ENCODE measurements at regions not wholly inside any gene's neighbourhood (a gene's known extent, or its start where the extent isn't known, plus 50 kb on each side); places are given as distances from the start of the nearest gene placed in this dataset.

DNA sequence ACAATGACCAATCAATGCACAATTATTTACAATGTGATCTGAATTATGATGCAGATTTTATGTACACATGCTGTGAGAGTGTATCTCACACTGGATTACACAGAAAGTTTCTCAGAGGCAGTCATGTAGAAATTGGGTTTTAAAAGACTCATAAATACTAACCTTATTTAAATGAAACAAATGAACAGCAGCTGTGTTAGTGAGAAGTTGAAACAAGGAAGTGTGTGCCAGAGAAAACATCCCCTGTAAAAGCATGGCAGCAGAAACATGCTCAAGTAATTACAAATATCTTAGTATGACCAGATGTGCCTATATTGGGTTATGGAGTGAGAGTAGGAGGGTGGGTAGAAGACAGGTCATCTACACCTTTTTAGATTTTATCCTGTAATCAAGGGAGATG is 723.7 kb downstream of the C12orf50 start:
- no peak for DNase-seq
- Mint-ChIP-seq H3K4me3 (no peak overlapping the region), H3K9me3 (peaks cover 0 to 7% of the 10 kb centered on the region in 2 donors), H3K4me1 (no peaks in the 10 kb centered on the region), H3K27ac (no peak overlapping the region), H3K27me3 (no peaks in the 10 kb centered on the region)
- ATAC-seq = no peak

DNA sequence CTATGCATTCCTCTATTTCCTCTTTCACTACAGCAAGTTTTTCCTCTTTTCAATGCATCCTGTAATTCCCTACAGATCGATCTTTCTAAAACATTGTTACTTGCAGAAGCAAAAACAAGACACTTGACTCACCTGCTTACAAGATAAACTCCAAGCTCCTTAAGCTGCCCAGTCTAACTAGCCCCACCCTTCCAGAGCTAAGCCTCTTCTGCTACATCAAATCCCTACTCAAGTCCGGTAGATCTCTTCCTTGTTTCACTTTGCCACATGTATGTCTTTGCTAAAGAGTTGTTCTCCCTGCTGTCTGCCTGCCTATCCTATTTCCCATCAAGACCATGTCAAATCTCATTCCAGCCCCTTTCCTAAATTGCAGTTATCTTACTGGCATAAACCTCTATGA is 724.8 kb downstream of the C12orf50 start:
- peaks cover 0 to 7% of the 10 kb centered on the region in 2 donors for H3K9me3 Mint-ChIP-seq
- no peaks in the 10 kb centered on the region for H3K27me3 Mint-ChIP-seq
- H3K4me1 Mint-ChIP-seq = no peaks in the 10 kb centered on the region
- H3K27ac Mint-ChIP-seq = no peak overlapping the region
- no peak overlapping the region for H3K4me3 Mint-ChIP-seq
- ATAC-seq = no peak
- no peak for DNase-seq

DNA sequence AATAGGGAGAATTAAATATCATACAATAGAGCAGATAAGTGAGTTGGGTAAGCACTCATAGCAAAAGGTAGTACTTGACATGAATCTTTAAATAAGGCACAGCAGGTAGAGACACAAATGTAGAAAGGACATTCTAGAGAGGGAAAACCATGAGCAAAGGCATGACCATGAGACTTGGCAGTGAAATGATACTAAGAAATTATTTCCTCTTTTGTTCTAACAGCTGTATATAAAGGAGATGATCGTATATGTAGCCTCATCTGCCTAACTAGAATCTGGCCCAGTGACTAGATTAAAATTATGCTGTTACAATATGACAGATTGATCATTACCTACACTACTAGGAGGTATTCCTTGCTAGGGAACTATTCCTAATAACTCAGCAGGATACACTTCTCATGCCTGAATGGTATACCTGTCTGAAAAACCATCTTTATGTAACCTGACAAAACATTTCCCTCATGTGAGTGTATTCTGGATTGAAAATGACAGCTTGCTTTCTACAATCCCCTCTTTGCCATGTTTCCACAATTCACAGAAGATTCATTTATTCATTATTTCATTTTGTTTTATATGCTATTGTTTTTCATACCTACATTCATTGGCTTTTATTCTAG is 725.7 kb downstream of the C12orf50 start:
- Mint-ChIP-seq H3K27me3 (no peaks in the 10 kb centered on the region), H3K4me3 (no peak overlapping the region), H3K9me3 (peaks cover 0 to 7% of the 10 kb centered on the region in 2 donors), H3K4me1 (no peaks in the 10 kb centered on the region), H3K27ac (no peak overlapping the region)
- no peak for ATAC-seq
- no peak for DNase-seq

DNA sequence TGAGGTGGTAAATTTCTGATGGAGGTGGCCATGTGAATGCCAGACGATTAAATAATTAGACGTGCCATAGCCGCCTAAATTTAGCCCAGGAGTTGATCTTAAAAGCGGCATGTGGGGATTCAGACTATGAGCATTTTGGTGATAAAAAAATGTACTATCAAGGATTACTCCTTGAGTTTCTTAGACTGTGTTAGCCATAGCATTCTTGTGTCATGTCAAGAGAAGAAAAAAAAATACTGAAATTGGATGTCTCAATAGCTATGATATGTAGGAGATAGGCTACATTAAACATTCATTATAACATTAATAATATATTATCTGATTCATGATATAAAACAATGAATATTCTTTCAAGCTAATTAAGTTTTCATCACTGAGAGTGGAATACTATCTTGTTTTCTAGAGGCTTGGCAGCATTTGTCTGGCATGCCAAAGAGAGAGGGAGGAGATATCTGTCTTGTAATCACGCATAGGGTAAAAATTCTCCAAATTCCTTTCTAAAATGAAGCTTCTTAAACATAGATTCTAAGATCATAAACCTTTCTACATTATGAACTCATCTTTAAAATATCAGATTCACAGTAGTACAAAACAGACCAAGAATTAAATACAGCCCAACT is 727.0 kb downstream of the C12orf50 start:
- H3K27ac Mint-ChIP-seq = peak overlapping the region in 1 of 2 donors; percentile 47
- no peaks in the 10 kb centered on the region for H3K4me1 Mint-ChIP-seq
- DNase-seq (no peak), ATAC-seq (no peak)
- H3K9me3 Mint-ChIP-seq = peaks cover 6 to 7% of the 10 kb centered on the region in 2 donors
- H3K27me3 Mint-ChIP-seq = no peaks in the 10 kb centered on the region
- H3K4me3 Mint-ChIP-seq = no peak overlapping the region

DNA sequence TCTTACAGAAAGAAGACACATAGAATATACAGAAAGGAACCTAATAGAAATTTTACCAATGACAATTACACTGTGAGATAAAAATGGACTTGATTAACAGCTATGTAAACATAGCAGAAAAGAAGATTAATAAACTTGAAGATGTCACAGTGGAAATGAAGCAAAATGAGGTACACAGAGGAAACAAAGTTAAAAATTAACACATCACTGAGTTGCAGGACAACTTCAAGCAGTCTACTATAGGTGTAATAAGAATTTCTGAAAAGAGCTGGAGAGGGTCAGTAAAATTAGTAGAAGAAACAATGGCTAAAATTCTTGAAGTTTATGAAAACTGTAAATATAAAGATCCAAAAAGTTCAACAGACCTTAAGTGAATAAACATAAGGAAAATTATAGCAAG is 738.7 kb downstream of the C12orf50 start:
- Mint-ChIP-seq H3K27me3 (no peaks in the 10 kb centered on the region), H3K4me1 (no peaks in the 10 kb centered on the region), H3K27ac (no peak overlapping the region), H3K9me3 (peaks cover 0 to 4% of the 10 kb centered on the region in 2 donors), H3K4me3 (no peak overlapping the region)
- ATAC-seq (no peak), DNase-seq (no peak)

DNA sequence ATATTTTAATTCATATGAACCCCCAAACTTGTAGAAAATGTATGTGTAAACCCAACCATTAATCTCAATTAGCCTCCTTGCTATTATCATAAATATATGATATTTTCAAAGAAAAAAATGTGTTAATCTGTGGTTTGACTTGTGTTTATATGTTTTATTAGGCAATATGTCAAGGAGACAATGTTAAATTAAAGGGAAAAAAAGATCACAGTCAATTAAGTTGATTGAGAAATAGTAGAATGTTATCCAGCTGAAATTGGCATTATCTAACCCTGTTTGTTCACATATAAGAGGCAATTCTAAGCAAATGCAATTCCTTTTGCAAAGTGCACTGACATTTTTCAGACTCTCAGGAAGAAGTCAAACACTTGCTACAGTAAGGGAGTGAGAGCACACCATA is 745.3 kb downstream of the C12orf50 start:
- DNase-seq (no peak), ATAC-seq (no peak)
- Mint-ChIP-seq H3K27ac (no peak overlapping the region), H3K4me3 (no peak overlapping the region), H3K4me1 (no peaks in the 10 kb centered on the region), H3K27me3 (no peaks in the 10 kb centered on the region), H3K9me3 (no peaks in the 10 kb centered on the region)

DNA sequence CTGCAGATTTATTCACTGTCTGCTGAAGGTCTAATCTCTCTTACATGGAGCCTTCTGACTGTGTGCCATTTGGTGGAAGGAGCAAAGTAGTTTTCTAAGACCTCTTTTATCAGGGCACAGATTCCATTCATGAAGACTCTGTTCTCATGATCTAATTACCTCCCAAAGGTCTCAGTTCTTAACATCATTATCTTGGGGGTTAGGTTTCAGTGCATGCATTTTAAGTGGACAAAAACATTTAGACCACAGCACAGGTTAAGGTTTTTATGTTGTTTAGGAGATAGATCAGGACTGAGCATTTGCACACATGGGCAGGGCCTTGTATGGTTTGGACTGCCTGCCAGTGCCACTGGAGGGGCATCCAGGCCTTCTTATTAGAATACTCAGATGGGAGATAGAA is 746.1 kb downstream of the C12orf50 start:
- Mint-ChIP-seq H3K27ac (no peak overlapping the region), H3K4me3 (no peak overlapping the region), H3K4me1 (no peaks in the 10 kb centered on the region), H3K9me3 (no peaks in the 10 kb centered on the region), H3K27me3 (no peaks in the 10 kb centered on the region)
- ATAC-seq = no peak
- no peak for DNase-seq

DNA sequence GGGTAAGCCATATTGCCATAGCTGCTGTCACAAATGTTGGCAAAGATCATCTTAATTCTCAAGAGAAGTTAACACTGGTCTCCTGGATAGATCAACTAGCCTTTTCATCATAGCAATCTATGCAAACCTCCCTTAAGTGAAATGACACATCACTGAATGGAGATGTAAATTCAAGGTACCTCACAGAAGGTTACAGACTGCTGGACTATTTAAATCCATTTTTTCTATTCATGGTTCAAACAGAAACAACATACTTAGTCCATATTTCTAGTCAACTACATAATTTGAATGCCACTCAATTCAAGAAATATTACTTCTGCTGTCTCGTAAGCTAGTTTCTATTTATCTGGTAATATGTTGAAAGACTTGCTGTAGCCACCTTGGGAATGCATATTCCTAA is 748.3 kb downstream of the C12orf50 start:
- no peak overlapping the region for H3K27ac Mint-ChIP-seq
- no peak for ATAC-seq
- no peaks in the 10 kb centered on the region for H3K4me1 Mint-ChIP-seq
- no peak for DNase-seq
- no peak overlapping the region for H3K4me3 Mint-ChIP-seq
- no peaks in the 10 kb centered on the region for H3K9me3 Mint-ChIP-seq
- H3K27me3 Mint-ChIP-seq = no peaks in the 10 kb centered on the region

DNA sequence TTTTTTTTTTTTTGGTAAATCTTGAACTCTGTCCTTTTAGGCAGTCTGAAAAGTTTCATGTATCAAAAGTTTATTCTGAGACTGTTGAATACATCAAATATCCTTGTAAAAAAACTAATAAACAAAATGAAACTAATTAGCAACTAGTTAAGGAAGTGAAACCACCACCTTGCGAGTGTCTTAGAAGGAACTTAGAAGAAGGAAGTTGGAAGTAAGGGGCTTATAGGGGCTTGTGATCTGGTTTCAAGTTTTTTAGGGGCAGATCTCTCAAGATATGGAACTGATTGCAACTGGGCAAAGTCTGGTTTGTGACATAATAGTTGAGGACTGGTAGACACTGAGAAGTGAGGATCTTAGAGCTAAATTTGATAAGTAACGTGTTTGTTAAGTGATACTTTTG is 748.8 kb downstream of the C12orf50 start:
- ATAC-seq (no peak), DNase-seq (no peak)
- Mint-ChIP-seq H3K4me1 (no peaks in the 10 kb centered on the region), H3K27me3 (no peaks in the 10 kb centered on the region), H3K4me3 (no peak overlapping the region), H3K27ac (no peak overlapping the region), H3K9me3 (no peaks in the 10 kb centered on the region)

DNA sequence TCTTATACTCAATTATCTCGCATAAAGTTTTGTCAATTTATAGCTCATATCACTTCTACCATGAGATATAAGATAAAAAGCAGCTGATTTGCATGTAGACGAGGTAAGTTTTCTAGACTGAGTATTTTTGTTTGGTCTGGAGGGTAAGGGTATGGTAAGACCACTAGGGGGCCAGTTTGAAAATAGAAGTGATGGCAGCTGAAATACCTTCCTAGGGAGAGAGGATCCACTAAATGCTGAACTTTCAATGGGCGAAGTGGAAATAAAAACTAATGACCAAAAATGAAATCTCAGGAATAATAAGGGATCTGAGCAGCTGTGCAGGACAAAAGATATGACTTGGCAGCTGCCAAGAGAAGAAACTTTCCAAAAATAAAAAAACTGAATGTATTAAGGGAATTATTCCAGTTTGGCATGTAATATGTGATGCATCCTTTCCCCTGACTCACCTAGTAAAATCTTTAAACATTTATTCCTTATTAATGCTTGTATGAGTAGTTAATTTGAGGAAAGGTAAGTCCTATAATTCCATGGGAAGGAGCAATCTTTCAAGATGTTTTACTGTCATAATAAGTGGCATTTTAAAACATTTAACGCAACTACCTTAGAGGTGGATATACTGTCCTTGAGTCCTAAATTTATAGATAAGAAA is 754.5 kb downstream of the C12orf50 start:
- ATAC-seq = no peak
- Mint-ChIP-seq H3K4me3 (no peak overlapping the region), H3K9me3 (no peaks in the 10 kb centered on the region), H3K27me3 (no peaks in the 10 kb centered on the region), H3K27ac (no peak overlapping the region), H3K4me1 (no peaks in the 10 kb centered on the region)
- DNase-seq = no peak

DNA sequence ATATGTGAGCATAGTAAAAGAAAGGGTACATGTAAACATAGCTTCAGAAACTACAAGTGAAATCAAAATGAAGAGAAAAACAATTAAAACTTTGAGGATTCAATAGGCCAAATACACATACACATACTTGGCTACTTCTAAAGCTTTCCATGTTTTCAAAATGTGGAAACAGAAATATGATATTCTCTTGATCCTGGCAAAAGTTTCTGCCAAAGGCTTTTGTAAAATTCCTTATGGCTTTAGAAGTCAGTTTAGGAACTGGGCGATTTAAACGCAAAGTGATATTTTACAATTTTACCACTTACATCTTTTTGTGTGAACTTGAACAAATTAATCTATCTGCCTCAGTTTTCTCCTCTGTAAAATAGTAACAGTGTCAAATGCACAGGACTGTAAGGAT is 756.4 kb downstream of the C12orf50 start:
- Mint-ChIP-seq H3K4me3 (no peak overlapping the region), H3K4me1 (no peaks in the 10 kb centered on the region), H3K27me3 (no peaks in the 10 kb centered on the region), H3K27ac (no peak overlapping the region), H3K9me3 (no peaks in the 10 kb centered on the region)
- DNase-seq (no peak), ATAC-seq (no peak)

DNA sequence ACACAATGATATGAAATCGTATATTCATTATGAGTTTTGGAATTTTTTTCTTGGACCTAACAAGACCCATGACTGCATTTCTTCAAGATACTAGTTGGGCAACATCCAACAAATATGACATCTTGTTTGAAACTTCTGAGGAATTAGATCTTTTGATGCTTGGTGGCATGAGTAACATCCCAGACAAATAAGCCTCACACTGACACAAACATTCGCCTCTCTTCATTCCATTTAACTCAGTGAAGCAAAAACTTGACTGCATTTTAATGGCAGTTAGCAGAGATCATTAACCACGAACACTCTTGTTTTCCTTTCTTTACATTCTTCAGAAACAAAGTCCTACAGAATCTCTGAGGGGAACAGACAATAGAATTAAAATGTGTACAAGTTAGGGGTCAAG is 758.3 kb downstream of the C12orf50 start:
- ATAC-seq (no peak), DNase-seq (no peak)
- Mint-ChIP-seq H3K9me3 (no peaks in the 10 kb centered on the region), H3K4me3 (no peak overlapping the region), H3K4me1 (no peaks in the 10 kb centered on the region), H3K27me3 (no peaks in the 10 kb centered on the region), H3K27ac (no peak overlapping the region)

DNA sequence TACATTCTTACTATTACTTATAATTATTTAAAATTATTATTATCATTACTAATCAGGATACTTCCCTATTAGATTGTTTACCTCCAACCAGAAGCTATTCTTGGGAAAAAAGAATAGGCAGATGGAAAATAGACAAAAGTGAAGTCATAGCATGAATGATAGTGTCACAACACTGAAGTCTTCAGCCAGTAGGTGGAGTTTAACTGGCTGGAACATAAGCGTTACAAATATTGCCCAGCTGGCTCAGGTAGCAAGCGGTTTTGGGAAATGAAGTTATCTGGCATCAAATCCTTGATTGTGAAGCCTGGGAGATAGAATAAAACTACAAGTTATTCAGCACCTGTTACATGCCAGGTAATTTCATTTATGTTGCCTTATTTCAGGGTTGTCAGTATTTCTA is 762.9 kb downstream of the C12orf50 start:
- no peak overlapping the region for H3K27ac Mint-ChIP-seq
- DNase-seq (no peak), ATAC-seq (no peak)
- no peak overlapping the region for H3K4me3 Mint-ChIP-seq
- H3K4me1 Mint-ChIP-seq = no peaks in the 10 kb centered on the region
- no peaks in the 10 kb centered on the region for H3K9me3 Mint-ChIP-seq
- no peaks in the 10 kb centered on the region for H3K27me3 Mint-ChIP-seq

DNA sequence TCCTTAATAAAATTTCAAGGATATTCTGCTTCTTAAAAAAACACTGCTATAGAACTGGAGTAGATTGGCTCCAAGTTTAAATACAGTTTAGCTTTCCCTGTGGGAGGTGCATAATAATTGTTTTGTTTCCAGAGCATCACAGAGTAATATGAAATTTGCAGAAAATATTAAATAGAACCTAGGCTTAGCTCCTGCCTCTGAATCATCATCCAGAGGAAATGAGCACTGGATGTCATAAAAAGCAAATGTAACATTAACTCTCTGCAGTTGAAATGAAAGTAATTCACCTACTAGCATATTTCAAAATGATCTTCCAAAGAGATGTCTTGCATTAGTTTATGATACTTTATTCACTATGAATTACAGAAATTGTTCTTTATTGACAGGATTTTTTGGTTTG is 769.8 kb downstream of the C12orf50 start:
- no peak for DNase-seq
- no peaks in the 10 kb centered on the region for H3K9me3 Mint-ChIP-seq
- no peaks in the 10 kb centered on the region for H3K4me1 Mint-ChIP-seq

DNA sequence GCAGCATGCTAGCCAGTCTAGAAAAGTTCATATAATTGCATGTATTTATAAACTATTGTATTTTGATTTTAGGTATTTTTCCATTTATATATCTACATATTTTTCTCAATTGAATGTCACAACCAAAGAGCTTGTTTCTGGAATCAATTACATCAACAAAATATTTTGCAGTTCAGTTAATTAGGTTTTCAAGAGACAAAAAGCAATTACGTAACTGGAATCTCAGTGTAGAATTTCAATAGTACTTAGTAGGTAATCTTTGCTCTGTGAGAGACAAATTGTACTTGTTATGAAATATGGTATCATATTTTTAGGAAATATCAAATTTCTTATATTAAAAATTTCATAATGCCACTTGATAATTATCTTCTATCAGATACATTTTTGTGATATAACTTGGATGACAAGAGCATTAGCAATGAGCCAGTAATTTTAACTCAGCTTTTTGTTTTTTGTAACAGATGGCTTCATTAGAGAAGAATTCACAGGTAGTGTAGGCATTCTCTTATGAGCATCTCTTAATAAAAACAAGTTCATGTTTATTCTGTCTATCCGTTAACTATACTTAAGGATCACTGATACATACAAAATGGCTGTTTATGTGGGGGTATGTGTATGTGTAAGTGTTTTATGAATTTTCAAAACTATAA is 774.7 kb downstream of the C12orf50 start:
- H3K4me3 Mint-ChIP-seq = no peak overlapping the region

More for the DNA sequence above, 769.8 kb downstream of the C12orf50 start:
- no peak overlapping the region for H3K27ac Mint-ChIP-seq
- no peak overlapping the region for H3K4me3 Mint-ChIP-seq
- ATAC-seq = no peak
- H3K27me3 Mint-ChIP-seq = no peaks in the 10 kb centered on the region

DNA sequence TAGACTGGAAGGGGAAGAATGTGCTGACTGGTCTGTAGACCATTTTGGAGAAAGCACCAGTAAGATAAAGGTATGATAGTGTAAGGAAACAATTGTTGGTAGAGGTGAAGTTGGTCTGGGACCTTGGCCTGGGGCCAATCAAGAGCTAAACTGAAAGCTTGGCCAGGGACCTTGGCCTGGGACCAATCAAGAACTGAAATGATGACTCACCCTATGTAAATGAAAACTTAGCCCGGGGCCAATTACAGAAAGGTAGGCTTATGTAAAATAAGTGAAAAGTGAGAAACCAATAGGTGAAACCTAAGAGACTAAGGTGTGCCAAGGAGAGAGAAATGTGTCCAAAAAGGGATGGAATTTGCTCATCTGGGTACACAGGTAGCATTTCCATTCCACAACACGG is 776.0 kb downstream of the C12orf50 start:
- no peak overlapping the region for H3K4me3 Mint-ChIP-seq
- H3K4me1 Mint-ChIP-seq = no peaks in the 10 kb centered on the region
- no peak overlapping the region for H3K27ac Mint-ChIP-seq
- H3K27me3 Mint-ChIP-seq = no peaks in the 10 kb centered on the region
- ATAC-seq (no peak), DNase-seq (no peak)
- H3K9me3 Mint-ChIP-seq = peaks cover 13 to 15% of the 10 kb centered on the region in 2 donors

More for the DNA sequence above, 774.7 kb downstream of the C12orf50 start:
- no peak overlapping the region for H3K27ac Mint-ChIP-seq
- peaks cover 13 to 15% of the 10 kb centered on the region in 2 donors for H3K9me3 Mint-ChIP-seq
- DNase-seq = no peak
- H3K27me3 Mint-ChIP-seq = no peaks in the 10 kb centered on the region
- H3K4me1 Mint-ChIP-seq = no peaks in the 10 kb centered on the region
- no peak for ATAC-seq
